ENCODE measurements at regions not wholly inside any gene's neighbourhood (a gene's known extent, or its start where the extent isn't known, plus 50 kb on each side); places are given as distances from the start of the nearest gene placed in this dataset.

- Histone ChIP-seq H3K4me1 (no peaks in the 10 kb centered on the region), H3K27ac (no peak overlapping the region), H3K9me3 (peaks cover 0 to 3% (median 0%) of the 10 kb centered on the region in 4 donors), H3K36me3 (no peaks in the 10 kb centered on the region), H3K4me3 (no peak overlapping the region), H3K27me3 (no peaks in the 10 kb centered on the region)
- no peak for TF ChIP-seq CTCF (IDR thresholded peaks at IDR 0.05)
- no peak for DNase-seq (ENCODE audit: low spot score in 2 of 2)
Observed at GRCh38 chr4:32226204-32226603, 1506.0 kb downstream of the PCDH7 start.

DNA sequence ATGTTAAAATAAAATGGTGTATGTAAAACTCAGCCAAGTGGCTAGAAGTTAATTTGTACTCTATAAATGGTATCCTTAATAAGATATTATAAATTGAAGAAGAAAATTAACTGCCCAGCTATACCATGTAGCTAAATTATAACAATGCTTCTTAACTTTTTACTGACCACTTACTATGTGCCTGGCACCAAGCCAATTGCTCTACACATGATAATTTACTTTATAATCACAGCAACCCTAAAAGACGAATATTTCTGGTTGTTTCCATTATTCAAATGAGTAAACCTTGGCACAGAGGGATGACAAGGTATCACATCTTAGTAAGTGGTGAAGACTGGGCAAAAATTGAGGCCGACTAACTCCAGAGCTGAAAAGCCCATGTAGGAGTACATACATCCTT is 1506.6 kb downstream of the PCDH7 start:
- H3K4me3 ChIP-seq: no peak overlapping the region
- DNase-seq (ENCODE audit: low spot score in 2 of 2): no peak
- no peaks in the 10 kb centered on the region for H3K27me3 ChIP-seq
- no peaks in the 10 kb centered on the region for H3K4me1 ChIP-seq
- 75 to 84% methylated on average over 2 of the region's 2 CpGs for WGBS, 2 donors
- TF ChIP-seq POLR2A (IDR thresholded peaks at IDR 0.05) (no peak), CTCF (IDR thresholded peaks at IDR 0.05) (no peak), EP300 (IDR thresholded peaks at IDR 0.05) (no peak)
- no peak overlapping the region for H3K27ac ChIP-seq
- H3K9me3 ChIP-seq: peaks cover 0 to 3% (median 0%) of the 10 kb centered on the region in 4 donors
- H3K36me3 ChIP-seq: no peaks in the 10 kb centered on the region

DNA sequence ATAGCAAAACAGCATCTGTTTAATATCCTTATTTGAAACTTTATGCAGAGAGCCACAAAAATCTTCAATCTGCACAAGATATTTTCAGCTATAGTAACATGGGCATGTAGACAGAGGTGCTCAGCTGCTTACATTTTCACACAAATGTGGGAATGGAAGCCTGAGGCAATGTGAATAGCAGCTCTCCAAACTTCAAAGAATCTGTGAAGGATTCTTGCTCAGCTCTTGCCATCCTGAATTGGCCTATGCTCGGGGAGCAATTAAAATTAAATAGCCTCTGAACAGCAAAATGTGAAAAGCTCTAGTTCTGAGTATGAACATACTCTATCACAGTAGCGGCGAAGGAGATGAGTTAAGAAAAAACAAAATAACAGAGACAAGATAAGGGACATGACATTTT is 1523.8 kb downstream of the PCDH7 start:
- no peaks in the 10 kb centered on the region for H3K27me3 ChIP-seq

DNA sequence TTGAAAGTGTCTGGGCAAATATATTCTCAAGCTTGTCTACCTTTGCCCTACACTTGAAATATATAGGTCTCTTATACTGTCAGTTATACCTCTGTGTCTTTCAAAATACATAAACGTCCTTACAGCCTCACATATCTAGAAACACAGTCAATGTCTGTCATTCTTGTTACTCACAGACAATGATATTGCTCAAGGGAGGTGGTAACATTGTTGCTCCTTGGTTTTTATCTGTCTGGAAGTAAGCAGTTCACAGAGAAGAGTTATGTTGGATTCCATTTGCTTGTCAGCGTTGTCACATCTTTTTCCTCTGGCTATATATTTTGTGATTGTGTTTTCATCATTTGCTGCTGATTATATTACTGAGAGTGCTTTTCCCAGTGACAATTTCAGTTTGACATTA is 1528.9 kb downstream of the PCDH7 start:
- no peaks in the 10 kb centered on the region for H3K27me3 ChIP-seq
- no peaks in the 10 kb centered on the region for H3K36me3 ChIP-seq
- no peaks in the 10 kb centered on the region for H3K4me1 ChIP-seq
- TF ChIP-seq EP300 (IDR thresholded peaks at IDR 0.05) (no peak), CTCF (IDR thresholded peaks at IDR 0.05) (no peak), POLR2A (IDR thresholded peaks at IDR 0.05) (no peak)
- H3K9me3 ChIP-seq: no peaks in the 10 kb centered on the region
- no peak for DNase-seq (ENCODE audit: low spot score in 2 of 2)
- 43 to 54% methylated on average over 2 of the region's 2 CpGs for WGBS, 2 donors
- no peak overlapping the region for H3K4me3 ChIP-seq
- no peak overlapping the region for H3K27ac ChIP-seq

More for the DNA sequence above, 1523.8 kb downstream of the PCDH7 start:
- Histone ChIP-seq H3K36me3 (no peaks in the 10 kb centered on the region), H3K27ac (no peak overlapping the region), H3K4me3 (no peak overlapping the region), H3K4me1 (no peaks in the 10 kb centered on the region), H3K9me3 (no peaks in the 10 kb centered on the region)
- 35 to 60% methylated on average over 3 of the region's 3 CpGs for WGBS, 2 donors
- DNase-seq (ENCODE audit: low spot score in 2 of 2): no peak
- TF ChIP-seq EP300 (IDR thresholded peaks at IDR 0.05) (no peak), CTCF (IDR thresholded peaks at IDR 0.05) (no peak), POLR2A (IDR thresholded peaks at IDR 0.05) (no peak)

GRCh38 chr4:32251126-32251525 is 1531.0 kb downstream of the PCDH7 start:
- no peak for TF ChIP-seq EP300 (IDR thresholded peaks at IDR 0.05)
- TF ChIP-seq CTCF (IDR thresholded peaks at IDR 0.05): no peak
- TF ChIP-seq POLR2A (IDR thresholded peaks at IDR 0.05): no peak
- no peak for DNase-seq (ENCODE audit: low spot score in 2 of 2)
- H3K36me3 ChIP-seq: no peaks in the 10 kb centered on the region
- 91 to 98% methylated on average over 1 of the region's 1 CpG for WGBS, 2 donors
- H3K27ac ChIP-seq: no peak overlapping the region
- H3K4me3 ChIP-seq: no peak overlapping the region
- H3K27me3 ChIP-seq: no peaks in the 10 kb centered on the region
- no peaks in the 10 kb centered on the region for H3K4me1 ChIP-seq
- no peaks in the 10 kb centered on the region for H3K9me3 ChIP-seq
